CD4-positive, alpha-beta T cell treated with Interleukin-2 at 100 ng/mL for 4 hours (primary cell): ENCODE measurements at regions not wholly inside any gene's neighbourhood (a gene's known extent, or its start where the extent isn't known, plus 50 kb on each side); places are given as distances from the start of the nearest gene placed in this dataset.

Experiments used
- DNase-seq: peaks from one replicate; pipeline ENCODE4 v3.0.0-alpha.2; 2020; ENCODE audit warnings: low spot score

DNA sequence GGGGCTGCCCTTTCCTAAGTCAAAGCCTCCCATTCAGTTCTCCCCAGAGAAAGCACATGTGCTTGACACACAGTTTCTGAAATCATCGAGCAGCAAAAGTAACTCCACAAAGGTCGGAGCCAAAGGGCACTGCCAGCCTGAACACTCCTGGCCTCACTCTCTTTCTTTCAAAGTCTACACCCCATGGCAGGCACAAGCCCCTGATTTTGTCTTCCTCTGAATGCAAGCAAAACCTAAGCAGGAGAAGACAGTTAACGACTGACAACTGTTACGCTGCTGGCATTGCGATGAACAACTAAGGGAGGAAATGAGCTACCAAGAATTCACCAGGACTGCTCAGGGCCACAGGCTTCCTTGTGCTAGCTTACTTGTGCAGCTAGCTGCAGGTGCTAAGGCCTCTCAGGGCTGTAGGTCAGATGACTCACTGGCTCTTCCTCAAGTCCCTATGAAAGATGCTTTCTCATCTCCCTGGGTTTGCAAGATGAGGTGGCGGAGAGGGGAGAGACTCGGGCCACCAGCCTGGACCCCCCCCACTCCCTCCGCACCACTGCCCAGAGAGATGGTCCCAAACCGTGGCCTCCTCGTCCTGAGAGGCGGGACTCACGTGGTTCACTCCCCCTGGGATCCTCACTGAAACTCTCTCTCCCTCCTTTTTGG is 208.2 kb downstream of the DLL1 start:
- no peak for DNase-seq

DNA sequence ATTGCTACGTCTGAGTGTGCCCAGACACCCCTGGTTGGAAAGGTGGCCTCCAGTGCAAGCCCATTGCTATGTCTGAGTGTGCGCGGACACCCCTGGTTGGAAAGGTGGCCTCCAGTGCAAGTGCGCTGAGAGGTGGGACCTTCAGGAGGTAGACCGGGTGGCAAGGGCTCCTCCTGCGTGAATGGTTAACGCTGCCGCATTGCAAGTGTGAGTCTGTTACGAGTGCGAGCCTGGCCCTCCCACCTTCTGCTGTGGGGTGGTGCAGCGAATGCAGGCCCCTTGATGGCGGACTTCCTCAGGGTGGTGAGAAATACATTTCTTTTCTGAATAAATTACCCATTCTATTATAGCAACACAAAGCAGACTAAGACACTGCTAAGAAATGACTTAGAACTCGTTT is 208.8 kb downstream of the DLL1 start:
- no peak for DNase-seq

DNA sequence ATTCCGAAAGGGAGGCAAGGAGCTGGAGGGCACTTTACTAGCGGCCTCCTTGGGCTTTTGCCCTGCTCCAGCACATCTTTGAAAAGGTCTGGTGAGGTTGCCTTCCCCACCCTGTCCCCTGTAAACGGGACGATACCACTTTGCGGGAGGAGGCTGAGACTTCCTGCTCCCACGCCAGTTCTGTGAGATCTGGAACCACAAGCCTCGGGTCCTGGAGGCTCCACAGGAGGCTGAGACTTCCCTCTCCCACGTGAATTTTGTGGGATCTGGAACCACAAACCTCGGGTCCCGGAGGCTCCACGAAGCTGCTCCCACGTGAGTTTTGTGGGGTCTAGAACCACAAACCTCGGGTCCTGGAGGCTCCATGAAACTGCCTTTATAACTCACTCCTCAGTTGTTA is 209.3 kb downstream of the DLL1 start:
- no peak for DNase-seq

DNA sequence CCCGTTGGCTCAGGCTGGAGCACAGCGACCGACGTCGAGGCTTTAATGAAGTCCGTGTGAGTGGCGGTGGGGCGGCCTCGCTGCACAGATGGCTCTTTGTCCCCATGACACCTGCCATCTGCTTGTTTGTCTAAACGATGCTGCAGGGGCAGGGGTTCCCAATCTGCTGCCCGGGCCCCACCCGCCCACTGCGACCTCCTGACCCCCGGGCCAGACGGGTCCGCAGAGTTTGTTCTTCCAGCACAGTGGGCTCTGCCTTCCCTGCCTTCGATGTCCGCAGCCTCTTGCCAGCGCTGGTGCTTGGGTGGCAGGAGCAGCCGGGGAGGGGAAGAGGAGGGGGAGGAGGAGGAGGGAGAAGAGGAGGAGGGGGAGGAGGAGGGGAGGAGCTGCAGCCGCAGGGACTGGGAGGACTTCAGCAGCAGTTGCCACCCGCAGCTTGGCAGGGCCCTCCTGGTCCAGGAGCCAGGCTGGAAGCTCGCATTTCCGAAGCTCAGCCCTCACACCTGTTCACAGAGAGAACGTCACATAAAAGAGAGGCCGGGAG is 210.0 kb downstream of the DLL1 start:
- DNase-seq: no peak

DNA sequence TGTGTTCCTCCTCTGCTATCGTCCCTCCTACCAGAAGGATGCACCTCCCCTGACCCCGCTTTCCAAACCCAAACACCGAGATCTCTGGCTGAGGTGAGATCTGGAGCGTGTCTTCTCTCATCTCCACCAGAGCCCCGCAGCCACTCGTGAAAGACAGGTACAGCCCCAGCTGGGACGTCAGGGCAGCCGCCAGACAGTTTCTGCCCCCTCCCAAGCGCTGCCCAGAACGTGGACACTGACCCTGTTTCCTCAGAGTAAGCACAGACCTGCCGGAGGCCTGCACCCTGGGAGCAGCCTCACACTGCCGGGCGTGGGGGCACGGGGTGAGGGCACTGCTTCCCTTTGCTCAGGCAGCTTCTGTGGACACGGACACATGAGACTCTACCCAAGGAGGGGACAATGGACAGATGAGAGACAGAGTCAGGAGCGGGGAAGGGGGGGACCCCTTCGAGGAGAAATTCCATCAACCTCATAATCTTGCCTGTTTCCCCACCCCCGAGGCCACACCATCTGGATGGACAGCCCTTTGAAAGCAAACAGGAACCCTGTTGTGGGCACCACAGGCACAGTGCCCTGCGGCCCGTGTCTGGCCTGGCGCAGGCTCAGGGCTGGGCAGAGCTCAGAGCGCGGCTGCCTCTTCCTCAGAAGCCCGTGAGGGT is 210.6 kb downstream of the DLL1 start:
- DNase-seq: no peak

DNA sequence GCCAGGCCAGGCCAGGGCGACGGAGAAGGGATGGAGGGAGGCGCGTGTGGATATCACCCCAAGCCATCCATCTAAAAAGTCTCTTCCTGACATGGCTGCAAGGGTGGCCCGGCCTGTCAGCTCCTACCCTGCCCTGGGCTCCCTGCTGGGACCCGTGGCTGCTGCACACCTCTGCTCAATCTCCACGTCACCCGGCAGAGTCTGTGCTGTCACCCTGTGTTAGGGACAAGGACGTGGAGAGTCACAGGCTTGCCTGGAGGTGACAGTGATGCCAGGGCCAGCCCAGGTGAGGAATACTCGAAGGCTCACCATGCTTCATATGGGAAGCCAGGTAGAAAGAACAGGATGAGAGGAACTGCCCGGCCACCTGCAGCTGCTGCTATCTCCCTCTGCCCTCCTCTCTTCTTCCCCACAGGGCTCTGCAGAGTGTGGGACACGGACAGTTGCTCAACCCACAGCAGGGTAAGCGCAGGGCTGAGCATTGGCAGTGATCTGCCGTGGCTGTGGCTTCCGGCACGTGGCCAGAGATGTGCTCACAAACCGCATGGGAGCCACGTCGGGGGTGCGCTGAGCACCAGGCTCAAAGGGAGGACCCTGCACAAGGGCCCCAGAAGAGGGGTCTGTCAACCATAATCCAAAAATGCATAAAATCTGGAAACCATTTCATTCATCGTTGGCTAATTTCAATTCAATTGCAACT is 214.3 kb downstream of the DLL1 start:
- DNase-seq: no peak

DNA sequence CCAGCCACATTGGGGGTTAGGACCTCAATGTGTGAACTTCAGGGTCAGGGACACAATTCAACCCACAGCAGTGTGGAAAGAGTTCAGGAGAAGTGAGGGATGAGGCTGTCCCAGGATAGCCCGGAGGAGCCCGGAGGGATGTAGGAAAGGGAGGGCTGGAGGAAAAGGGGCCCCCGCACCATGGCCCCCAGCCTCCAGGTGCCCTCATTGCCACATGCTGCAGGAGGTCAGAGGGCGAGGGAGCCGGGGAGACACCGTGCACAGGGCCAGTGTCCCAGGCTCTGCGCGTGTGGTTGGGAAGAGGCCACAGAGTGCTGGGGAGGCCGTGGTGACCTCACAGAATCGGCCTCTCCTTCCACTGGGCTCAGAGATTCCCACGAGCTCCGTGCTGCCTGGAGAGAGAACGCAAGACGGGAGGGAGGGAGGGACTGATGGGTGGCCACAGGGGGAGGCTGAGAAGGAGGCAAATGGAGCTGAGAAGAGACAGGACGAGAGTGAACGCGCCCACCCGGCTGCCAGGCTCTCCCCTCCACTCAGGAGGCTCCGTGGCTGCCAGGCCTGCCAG is 215.1 kb downstream of the DLL1 start:
- no peak for DNase-seq

DNA sequence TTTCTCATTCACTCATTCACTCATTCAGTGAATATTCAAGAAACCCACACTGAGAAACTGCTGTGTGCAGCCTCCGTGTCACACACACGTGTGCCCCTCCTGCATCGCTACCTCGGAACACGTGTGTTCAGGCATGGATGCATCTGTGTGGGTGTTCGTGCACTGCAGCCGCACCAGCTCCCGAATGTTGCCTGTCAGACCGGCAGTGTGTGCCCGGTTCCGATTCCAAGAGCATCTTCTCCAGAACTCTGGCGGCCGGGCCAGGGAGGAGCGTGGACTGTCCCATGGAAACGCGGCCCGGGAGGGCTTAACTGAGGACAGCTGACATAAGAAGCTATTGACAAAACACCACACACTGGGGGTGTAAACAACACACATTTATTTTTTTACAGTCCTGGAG is 216.0 kb downstream of the DLL1 start:
- no peak for DNase-seq

DNA sequence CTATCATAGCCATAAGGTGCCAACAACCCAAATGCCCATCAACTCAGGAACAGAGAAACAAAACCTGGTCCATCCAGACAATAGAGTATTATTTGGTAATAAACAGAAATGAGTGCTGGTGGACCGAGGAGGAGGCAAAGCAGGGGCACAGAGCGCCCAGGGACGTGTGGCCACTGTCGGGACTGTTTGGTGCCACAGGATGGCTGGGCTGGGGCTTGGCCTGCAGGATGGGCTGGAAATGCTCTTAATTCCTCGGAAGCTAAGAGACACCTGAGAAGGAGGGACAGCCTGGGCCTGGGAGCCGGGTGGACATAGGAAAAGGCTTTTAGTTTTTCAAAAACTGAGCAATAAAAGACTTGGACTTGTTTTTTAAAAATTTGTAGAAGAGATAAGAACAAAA is 216.4 kb downstream of the DLL1 start:
- DNase-seq: no peak

DNA sequence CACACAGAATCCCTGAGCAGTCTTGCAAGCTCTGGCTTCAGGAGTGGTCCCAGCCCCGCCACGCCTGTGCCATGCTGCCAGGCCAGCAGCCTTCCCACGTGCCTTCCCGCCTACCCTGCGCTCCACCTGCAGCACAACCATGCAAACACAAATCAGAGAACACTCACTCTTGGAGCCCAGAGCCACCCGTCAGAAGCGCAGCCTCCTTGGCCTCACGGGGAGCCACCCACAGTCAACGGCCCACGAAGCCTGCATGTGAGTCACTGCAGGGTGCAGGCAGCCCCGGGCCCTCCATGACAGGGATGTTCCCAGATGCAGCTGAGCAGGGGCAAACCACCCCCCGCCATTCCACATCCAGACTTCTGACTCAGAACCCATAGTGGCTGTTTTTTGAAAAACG is 217.0 kb downstream of the DLL1 start:
- no peak for DNase-seq

DNA sequence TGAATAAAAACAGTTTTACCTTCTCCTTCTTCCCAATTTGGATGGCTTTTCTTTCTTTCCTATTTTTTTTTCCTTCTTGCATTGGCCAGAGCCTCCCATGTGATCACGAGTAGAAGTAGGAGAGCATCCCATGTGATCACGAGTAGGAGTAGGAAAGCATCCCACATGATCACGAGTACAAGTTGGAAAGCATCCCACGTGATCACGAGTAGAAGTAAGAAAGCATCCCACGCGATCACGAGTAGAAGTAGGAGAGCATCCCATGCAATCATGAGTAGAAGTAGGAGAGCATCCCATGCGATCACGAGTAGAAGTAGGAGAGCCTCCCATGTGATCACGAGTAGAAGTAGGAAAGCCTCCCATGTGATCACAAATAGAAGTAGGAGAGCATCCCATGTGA is 218.6 kb downstream of the DLL1 start:
- no peak for DNase-seq

DNA sequence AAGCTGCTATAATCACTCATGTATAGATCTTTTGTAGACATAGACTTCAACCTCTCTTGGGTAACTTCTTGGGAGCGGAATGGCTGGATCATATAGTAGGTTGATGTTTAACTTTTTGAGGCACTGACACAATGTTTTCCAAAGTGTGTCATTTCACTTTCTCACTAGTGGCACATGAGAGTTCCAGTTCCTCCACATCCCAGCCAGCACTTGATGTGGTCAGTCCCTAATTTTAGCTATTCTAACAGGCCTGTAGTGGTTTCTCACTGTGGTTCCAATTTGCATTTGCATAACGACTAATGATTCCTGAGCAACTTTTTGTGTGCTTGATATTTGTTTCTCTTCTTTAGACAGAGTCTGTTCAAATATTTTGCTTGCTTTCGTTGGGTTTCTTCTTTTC is 221.3 kb downstream of the DLL1 start:
- no peak for DNase-seq

DNA sequence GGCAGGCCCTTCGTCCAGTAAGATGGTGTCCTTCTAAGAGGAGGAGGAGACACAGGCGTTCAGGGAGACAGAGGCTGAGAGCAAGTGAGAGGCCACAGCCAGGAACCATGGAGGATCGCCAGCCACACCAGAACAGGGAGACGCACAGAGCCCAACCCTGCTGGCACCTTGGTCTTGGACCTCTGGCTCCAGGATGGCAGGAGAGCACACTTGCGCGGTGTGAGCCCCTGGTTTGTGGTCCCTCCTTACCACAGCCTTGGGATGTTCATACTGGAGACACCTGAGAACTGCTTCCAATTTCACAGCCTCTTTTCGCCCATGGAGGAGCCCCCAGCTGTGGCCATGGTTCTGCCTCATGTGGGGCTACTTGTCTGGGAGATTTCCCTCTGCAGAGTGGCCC is 222.4 kb downstream of the DLL1 start:
- DNase-seq: no peak

DNA sequence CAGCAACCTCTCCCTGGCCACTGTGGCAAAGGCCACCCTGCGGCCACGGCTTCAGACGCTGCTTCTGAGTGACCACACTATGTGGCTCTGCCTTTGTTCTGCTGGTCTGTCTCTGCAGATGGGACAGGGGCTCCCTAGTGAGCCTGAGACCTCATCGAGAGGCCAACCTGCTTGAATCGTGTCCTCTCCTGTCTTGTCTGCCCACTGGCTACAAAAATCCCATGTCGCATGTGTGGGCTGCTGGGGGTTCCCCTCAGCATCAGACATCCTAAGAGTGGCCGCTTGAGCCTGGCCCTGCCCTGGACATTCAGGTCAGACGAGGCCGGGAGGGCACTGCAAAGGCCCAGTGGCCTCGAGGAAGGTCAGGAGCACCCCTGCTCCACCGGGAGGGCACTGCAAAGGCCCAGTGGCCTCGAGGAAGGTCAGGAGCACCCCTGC is 222.9 kb downstream of the DLL1 start:
- DNase-seq: no peak

DNA sequence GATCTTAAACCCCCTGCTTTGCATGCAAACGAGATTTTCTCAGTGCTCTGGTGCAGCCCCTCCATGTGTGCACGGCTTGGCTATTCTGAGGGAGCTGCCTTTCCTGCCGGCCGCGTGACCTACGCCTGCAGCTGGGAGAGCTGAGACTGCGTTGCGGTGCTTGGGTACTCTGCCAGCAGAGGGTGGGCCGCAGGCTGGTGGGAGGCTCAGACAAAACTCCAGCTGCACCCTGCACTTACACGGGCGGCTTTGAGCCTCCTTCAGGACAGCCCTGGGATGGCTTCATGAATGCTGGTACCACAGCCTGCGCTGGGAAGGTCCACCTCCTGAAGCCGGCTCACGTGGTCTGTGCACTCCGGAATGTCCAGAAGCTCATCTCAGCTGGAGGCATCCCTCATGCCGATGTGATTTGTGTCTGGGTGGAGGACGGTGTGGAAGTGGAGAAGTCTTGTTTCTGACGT is 223.7 kb downstream of the DLL1 start:
- no peak for DNase-seq

DNA sequence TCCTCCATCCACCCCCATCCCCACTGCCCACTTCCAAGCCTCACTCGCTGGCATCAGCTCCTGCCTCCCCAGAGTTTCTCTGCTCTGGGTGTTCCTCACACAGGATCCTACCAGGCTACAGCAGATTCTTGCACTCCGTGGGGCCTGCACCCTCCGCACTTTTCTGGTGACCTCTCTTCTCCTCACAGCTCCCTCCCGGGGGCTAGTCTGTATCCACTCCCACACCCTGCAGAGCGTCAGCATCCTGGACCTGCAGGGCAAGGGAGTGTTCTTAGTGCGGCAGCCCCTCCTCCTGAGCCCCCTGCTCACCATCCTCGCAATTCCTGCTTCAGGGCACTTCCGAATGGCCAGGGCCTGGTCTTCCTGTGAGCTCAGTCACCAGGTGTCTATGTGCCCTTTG is 224.2 kb downstream of the DLL1 start:
- DNase-seq: no peak

DNA sequence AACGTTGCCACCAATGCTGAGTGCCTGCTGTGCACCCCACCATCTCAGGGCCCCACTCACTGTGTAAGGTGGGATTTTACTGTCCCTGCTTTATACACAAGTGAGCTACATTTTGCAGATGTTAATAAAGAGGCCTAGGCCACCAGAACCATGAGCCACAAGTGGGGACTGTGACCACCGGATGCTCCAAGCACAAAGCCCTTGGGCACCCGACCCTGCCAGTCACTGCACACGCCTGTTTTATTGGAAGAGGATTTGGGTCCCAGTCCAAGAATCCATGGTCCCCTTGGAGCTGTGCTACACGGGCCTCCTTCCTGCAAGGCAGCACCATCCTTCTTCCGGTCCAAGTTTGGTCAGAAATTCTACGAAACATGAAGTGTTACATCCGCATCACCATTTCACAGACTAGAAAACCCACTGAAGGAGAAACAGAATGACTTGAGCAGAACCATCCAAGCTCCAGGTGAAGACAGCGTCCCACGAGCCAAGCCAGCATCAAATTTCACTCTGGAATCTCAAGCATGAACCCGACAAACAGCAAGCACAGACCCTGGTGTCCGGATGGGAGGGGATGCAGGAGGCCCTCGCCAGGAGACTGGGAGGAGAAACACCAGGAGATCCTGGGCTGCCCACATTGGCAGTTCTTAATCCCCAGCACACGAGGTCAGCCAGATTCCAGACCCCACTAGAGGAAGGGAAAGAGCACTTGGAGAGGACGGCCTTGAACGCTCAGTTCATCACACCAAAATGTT is 226.9 kb downstream of the DLL1 start:
- DNase-seq: no peak

DNA sequence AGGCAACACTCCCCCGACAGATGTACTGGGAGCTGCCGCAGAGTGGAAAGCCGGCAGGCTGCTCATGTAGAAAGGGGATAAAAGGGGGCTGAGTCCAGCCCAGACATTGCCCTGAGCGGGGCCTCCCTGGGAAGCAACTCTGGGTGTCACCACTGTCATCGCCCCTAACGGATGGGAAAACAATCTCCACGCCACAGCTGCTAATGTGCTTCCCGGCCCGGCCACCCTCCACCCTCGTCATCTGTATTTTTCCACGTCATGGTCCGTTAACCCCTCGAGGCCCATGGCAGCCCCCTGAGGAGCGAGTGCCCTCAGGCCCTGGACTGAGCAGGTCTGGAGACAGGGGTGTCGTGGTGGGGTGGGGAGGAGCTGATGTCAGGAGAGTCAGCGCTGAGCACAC is 227.4 kb downstream of the DLL1 start:
- no peak for DNase-seq

DNA sequence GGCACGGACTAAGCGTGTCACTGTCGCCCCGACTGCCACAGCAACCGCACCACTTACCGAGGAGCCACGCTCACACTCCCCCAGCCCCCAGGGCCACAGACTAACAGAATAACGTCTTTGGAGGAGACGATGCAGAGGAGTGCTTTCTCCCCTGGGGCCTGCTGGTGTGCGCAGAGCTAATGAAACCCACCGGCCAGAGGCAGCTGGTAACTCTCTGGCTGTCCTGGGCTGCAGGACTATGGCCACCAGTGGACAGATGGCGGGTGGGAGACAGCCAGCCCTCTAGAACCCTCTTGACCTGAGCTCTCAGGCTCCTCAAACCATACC is 228.0 kb downstream of the DLL1 start:
- no peak for DNase-seq

DNA sequence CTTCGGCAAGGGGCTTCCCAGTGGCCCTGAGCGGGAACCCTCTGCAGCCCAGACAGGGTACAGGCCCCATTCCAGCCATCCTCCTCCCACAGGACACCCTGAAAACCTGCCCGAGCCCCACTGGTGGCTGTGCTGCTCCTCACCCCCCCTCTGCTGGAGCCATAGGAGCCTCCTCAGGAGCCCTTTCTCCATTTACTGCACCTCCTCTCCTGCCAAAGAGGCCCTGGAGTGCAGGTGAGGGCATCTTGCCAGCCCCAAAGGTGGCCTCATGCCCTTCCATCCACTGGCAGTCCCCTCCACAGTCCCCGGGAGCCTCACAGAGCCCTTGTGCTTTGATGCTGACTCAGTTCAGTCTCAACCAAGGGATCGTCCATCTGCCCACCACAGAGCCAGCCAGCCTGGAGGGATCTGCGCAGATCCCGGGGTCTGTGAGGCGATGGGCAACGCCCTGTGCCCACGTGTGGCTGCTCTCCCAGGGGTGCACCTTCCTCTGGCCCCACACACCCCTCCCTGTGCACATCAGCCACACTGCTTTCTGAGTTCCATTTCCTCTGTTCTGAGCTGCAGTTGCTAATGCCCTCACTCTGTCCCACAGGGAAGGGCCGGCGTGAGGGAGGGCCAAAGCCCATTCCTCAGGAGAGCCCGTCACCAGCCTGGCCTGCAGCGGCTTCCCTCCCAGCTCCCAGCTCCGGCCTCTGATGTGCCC is 228.5 kb downstream of the DLL1 start:
- no peak for DNase-seq

DNA sequence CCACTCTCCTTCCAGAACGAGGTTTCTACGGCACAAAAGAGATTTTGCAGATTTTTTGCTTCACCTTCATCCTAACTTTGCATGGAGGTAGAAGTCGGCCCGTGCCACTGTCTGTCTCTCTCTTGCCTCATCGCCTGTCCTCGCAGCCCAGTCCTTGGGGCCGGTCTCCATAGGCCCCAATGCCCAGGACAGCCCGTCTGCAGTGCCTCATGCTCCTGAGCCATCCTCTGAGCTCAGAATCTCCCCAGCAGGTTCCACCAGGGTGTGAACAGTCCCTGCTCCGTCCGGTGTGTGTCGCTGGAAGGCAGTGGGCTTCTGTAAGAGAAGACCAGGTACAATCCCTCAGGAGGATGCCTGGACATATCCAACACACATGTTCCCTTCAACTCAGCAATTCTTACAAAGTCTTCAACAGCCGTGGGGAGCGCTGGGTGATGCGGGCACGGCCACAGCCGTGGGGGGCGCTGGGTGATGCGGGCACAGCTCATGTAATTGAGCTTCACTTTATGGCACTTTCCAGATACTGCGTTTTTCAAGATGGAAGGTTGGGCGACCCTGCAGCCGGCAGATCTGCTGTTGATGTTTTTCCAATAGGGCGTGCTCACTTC is 231.9 kb downstream of the DLL1 start:
- no peak for DNase-seq
